RKO (cell line): ENCODE measurements at regions not wholly inside any gene's neighbourhood (a gene's known extent, or its start where the extent isn't known, plus 50 kb on each side); places are given as distances from the start of the nearest gene placed in this dataset.
"Not testable (repeated sequence)": the region's sequence is repeated elsewhere in the genome, so short reads cannot be mapped to it uniquely, and the experiment has no call there.

ENCODE experiments used
- DNase-seq: peaks from one replicate; pipeline ENCODE4 v3.0.0-alpha.2; 2016; ENCODE audit warnings: low spot score

DNA sequence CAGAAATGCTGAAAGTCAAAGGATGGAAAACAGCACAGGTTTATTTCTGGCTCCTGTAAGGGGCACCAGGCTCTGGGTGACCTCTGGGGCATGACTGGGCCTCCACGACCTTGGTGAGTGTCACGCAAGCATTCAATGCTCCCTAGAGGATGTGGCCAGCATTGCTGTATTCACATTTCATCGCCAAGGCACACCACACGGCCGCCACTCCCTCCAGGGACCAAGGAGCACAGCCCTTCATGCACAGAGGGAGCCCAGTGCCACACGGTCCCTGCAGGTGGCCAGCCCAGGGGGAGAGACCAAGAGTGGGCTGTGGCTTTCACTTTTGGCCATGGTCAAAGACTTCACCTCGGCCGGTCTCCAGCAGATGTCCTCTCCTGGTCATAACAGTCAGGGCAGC, 137.4 kb upstream of the TNRC6C start:
- DNase-seq = peak; percentile 13

GRCh38 chr17:77822302-77823030, 136.0 kb upstream of the TNRC6C start:
- no peak for DNase-seq

DNA sequence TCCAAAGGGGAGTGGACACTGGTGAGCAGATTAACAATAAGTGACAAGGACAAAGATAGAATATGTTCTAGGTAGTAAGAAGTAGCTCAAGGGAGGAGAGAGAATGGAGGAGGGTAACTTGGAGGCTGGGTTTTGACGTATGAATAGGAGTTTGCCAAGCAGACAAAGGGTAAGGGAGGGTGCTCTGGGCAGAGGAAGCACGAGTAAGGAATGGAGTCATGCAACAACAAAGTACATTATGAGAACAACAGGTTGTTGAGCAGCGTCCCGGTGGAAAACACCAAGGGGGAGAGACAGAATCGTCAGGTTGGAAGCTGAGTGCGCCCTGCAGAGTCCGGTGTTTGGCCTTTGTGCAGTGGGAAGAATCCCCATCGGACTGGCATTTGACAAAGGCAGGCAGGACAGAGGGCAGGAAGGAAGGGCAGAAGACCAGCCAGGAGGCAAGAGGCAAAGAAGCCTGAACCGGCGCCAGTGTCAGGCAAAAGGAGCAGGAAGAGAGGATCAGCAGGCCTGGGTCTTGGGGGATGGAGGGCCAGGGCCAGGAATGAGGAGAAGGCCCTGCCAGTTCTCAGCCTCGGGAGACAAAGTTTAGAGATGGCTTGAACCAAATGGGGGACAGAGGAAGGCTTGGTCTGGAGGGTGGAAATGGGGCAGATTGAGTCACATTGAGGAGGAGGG, 134.3 kb upstream of the TNRC6C start:
- no peak for DNase-seq

DNA sequence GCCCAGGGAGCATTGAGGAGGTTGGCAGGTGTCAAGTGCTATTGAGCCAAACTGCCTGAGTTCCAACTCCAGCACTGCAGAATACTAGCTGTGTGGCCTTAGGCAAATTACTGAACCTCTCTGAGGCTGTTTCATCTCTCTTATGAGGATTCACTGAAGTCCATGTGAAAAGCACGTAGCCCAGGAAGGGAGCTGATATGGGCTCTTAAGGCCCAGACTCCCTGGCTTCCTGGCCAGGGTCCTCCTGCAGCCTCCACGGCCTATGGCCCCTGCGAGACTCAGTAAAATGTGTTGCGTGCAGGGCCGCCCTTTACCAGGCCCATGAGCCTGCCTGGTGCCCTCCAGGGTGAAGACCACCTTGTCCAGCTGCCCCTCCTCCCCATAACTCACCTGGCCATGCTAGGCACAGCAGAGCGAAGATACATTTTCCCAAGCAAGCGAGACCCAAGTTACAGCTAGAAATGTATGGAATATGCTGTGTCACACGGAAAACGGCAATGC, 133.7 kb upstream of the TNRC6C start:
- no peak for DNase-seq

GRCh38 chr17:77825621-77826020, 132.9 kb upstream of the TNRC6C start:
- no peak for DNase-seq

- no peak for DNase-seq
Measured at GRCh38 chr17:77826132-77826873, 132.2 kb upstream of the TNRC6C start.

- DNase-seq = no peak
Measured at GRCh38 chr17:77827039-77827438, 131.5 kb upstream of the TNRC6C start.

DNA sequence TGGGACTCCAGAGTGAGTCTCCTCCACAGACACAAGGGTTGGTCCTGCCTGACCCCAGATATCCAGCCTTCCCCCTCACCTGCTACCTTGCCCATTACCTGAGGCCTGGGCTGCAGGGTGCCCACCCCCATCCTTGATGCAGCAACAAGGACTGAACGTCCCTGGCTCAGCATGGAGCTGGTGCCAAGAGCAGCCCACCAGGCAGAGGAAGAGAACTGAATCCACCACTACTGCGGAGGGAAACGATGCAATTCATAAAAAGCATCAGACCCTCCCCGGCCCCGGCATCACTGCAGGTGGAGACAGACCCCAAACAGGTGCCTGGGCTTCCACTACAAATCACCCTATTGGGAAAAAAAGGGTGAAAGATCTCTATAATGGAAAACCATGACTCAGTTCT, 131.0 kb upstream of the TNRC6C start:
- DNase-seq = no peak

- no peak for DNase-seq
Measured at GRCh38 chr17:77828749-77829539, 129.6 kb upstream of the TNRC6C start.

DNA sequence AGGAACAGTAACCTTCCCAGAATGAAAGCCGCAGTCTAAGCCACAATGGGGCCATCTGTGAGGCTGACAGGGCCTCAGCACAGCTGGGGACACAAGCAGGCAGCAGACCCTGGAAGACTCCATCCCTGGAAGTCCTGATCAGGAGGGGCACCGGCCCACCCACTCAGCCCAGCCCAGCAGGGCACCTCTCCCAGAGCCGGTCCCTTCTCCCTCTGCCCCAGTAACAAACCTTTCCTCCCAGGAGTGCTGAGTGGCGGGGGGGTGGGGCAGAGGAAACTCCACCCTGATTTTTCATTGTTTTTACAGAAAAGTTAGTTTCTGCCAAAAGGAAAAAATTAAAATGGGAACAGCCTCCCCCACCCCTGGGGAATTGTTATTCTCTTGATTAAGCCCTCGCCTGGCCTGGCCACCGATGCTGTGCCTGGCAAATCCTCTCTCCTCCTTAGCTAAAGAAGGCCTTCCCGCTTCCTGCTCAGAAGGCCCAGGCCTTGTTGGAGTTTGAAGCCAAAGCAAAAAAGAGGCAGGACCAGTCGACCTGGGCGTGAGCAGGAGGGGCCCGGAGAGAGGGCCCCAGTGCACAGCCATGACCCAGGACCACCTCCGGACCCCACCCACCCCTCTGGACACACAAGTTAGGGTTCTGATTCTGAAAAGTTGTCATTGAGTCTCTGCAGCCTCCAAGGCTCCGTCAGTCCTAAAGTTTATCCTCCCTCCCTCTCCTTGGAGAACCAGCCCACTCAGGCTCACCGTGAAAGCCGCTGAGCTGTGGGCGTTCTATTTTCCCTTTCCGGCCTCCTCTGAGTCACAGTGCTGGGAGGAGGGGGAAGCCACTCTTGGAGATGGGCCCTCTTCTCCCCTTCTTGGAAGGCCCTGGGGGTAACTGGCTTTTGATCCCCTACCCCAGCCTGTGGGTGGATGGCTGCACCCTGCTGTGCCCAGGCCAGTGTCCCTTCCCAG, 128.4 kb upstream of the TNRC6C start:
- peak; percentile 28 for DNase-seq

- no peak for DNase-seq
Measured at GRCh38 chr17:77830816-77831473, 127.6 kb upstream of the TNRC6C start.

- DNase-seq = peak; percentile 77
Measured at GRCh38 chr17:77831474-77832179, 126.9 kb upstream of the TNRC6C start.

GRCh38 chr17:77832180-77832560, 126.3 kb upstream of the TNRC6C start:
- no peak for DNase-seq

DNA sequence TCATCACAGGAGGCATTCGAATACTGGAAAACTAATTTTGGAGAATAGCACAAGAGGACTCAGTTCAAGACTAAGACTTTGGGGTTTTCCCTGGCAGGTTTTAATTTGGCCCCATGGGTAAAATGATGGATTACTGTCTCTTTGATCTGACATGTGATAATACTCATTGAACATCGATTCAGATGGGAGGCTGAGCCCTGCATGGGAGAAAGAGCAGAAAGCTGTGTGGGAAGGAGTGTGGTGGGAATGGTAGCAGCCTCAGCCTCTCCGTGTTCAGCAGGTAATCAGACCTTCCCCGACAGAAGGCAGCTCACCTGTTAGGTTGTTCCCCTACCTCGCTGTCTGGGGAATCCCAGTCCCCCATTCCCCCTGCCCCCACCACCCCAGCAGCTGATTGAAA, 124.7 kb upstream of the TNRC6C start:
- DNase-seq = no peak

GRCh38 chr17:77834170-77835115, 124.1 kb upstream of the TNRC6C start:
- peak; percentile 84 for DNase-seq

DNA sequence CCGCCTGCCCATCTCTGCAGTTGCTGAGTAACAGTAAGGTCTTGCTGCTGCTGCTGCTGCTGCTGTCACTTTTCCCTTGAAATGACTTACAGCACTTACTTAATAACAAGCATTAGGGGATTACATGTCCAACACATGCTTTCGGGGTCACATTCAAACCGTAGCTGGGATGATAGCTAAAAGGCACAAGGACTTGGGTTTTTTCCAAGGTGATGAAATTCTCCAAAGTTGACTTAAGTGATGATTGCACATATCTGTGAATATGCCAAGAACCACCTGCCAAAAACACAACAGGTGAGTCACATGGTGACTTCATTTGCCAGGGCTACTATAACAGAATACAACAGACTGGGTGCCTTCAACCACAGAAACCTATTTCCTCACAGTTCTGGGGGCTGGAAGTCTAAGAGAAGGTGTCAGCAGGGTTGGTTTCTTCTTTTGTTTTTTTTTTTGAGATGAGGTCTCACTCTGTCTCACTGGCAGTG, 121.9 kb upstream of the TNRC6C start:
- DNase-seq = peak; percentile 68

- DNase-seq = not testable (repeated sequence)
Measured at GRCh38 chr17:77837072-77837471, 121.4 kb upstream of the TNRC6C start.

DNA sequence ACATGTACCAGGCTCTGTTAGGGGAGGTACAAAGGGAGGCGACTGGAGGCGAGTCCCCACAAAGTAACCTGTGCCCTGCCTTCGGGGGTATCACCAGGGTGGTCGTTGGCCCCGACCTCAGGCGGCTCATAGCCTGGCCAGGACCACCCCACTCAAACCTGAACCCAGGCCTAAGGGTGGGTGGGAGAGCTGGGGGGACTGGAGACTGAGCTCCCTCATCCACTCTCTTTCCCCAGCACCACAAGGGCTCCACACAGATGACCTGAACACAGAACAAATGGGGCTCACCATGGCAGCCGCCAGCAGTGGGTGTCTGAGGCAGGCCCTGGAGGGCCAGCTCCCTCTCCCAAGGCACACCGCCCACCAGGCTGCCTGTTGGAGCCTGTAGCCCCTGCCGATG, 120.6 kb upstream of the TNRC6C start:
- DNase-seq = no peak
